ENCODE measurements at regions not wholly inside any gene's neighbourhood (a gene's known extent, or its start where the extent isn't known, plus 50 kb on each side); places are given as distances from the start of the nearest gene placed in this dataset.

- TF ChIP-seq NFIC (IDR thresholded peaks at IDR 0.05; ENCODE audit: borderline replicate concordance) (no peak), NRF1 (IDR thresholded peaks at IDR 0.05; ENCODE audit: low read depth, low read length) (no peak), SIN3A (IDR thresholded peaks at IDR 0.05; ENCODE audit: borderline replicate concordance, low read depth, low read length) (no peak), REST (IDR thresholded peaks at IDR 0.05; ENCODE audit: low read depth, low read length) (no peak), POLR2AphosphoS5 (IDR thresholded peaks at IDR 0.05; ENCODE audit: low read depth, low read length) (no peak), TCF12 (IDR thresholded peaks at IDR 0.05) (no peak), RAD21 (IDR thresholded peaks at IDR 0.05; ENCODE audit: low read length) (no peak), TEAD4 (IDR thresholded peaks at IDR 0.05; ENCODE audit: borderline replicate concordance, insufficient read depth) (no peak), FOSL2 (IDR thresholded peaks at IDR 0.05; ENCODE audit: borderline replicate concordance, low read depth) (no peak)
Observed at GRCh38 chr5:105812304-105812703, 1858.4 kb downstream of the EFNA5 start (continued).

- ChIA-PET CTCF (interaction anchor here (1.6 kb wide), 1 partner anchor 13 kb away, joined by 4 read pairs; no protein-coding TSS in a partner anchor), POLR2A (no interaction called here)
- peak overlapping the region; percentile 42 to 76; a peak in 2 of 4 replicates for H3K27ac ChIP-seq (ENCODE audit: low read depth in 2 of 2, low read length in 1 of 2)
- no peak for DNase-seq
- peaks cover 0 to 5% of the 10 kb centered on the region in 2 experiments; a peak in 2 of 4 replicates for H3K4me1 ChIP-seq (ENCODE audit: control insufficient read depth in 1 of 2, insufficient read depth in 2 of 2, low read depth in 1 of 2, low read length in 1 of 2)
- no peak overlapping the region for H3K4me3 ChIP-seq (ENCODE audit: low read depth in 2 of 2, low read length in 1 of 2)
- no peaks in the 10 kb centered on the region for H3K79me2 ChIP-seq (ENCODE audit: insufficient read depth)
- no peak for TF ChIP-seq MAX (IDR thresholded peaks at IDR 0.05; ENCODE audit: low read depth)
- H3K36me3 ChIP-seq (replicated peaks in 1 of 2; ENCODE audit: control insufficient read depth in 1 of 2, insufficient read depth in 2 of 2, low read length in 1 of 2), result no peaks in the 10 kb centered on the region
- 91% methylated on average over 3 of the region's 3 CpGs for WGBS (ENCODE audit: low lambda C conversion rate)
- H3K9me2 ChIP-seq, result no peaks in the 10 kb centered on the region
- H3F3A ChIP-seq (replicated peaks; ENCODE audit: insufficient read depth), result peaks cover 9% of the 10 kb centered on the region
- no peak overlapping the region for H3K4me2 ChIP-seq
- H3K9ac ChIP-seq, result no peak overlapping the region
- no peaks in the 10 kb centered on the region for H3K27me3 ChIP-seq (ENCODE audit: insufficient read depth)
- H3K9me3 ChIP-seq, result no peaks in the 10 kb centered on the region
- no peak overlapping the region for H2AFZ ChIP-seq (ENCODE audit: low read depth)
- H4K20me1 ChIP-seq (ENCODE audit: insufficient read depth), result no peaks in the 10 kb centered on the region
Observed at GRCh38 chr5:105807951-105808350, 1862.8 kb downstream of the EFNA5 start.

GRCh38 chr5:105807290-105807689 is 1863.4 kb downstream of the EFNA5 start:
- no peaks in the 10 kb centered on the region for H3K9me3 ChIP-seq
- no peaks in the 10 kb centered on the region for H3K36me3 ChIP-seq (replicated peaks in 1 of 2; ENCODE audit: control insufficient read depth in 1 of 2, insufficient read depth in 2 of 2, low read length in 1 of 2)
- no peaks in the 10 kb centered on the region for H3K79me2 ChIP-seq (ENCODE audit: insufficient read depth)
- no peaks in the 10 kb centered on the region for H3K9me2 ChIP-seq
- POLR2A ChIA-PET, result no interaction called here
- peaks cover 0 to 5% of the 10 kb centered on the region in 2 experiments; a peak in 1 of 4 replicates for H3K4me1 ChIP-seq (ENCODE audit: control insufficient read depth in 1 of 2, insufficient read depth in 2 of 2, low read depth in 1 of 2, low read length in 1 of 2)
- H3K4me3 ChIP-seq (ENCODE audit: low read depth in 2 of 2, low read length in 1 of 2), result no peak overlapping the region
- H3F3A ChIP-seq (replicated peaks; ENCODE audit: insufficient read depth), result peaks cover 9% of the 10 kb centered on the region
- H4K20me1 ChIP-seq (ENCODE audit: insufficient read depth), result no peaks in the 10 kb centered on the region
- CTCF ChIA-PET, result interaction anchor here (1.6 kb wide), 1 partner anchor 12 kb away, joined by 4 read pairs; no protein-coding TSS in a partner anchor
- H3K4me2 ChIP-seq, result 0 out of 2 replicates have a peak overlapping the region, but pooled peaks have one; percentile 2
- H3K27me3 ChIP-seq (ENCODE audit: insufficient read depth), result no peaks in the 10 kb centered on the region
- H3K9ac ChIP-seq, result no peak overlapping the region
- no peak for DNase-seq
- WGBS (ENCODE audit: low lambda C conversion rate), result 5% methylated on average over 1 of the region's 1 CpG
- no peak overlapping the region for H2AFZ ChIP-seq (ENCODE audit: low read depth)
- peak overlapping the region; percentile 42 to 86; a peak in 2 of 4 replicates for H3K27ac ChIP-seq (ENCODE audit: low read depth in 2 of 2, low read length in 1 of 2)
- no peak for TF ChIP-seq MAX (IDR thresholded peaks at IDR 0.05; ENCODE audit: low read depth)
- peak; percentile 49; the same call in 1 of the 2 replicates for TF ChIP-seq POLR2AphosphoS5 (IDR thresholded peaks at IDR 0.05; ENCODE audit: low read depth, low read length)
- peak; percentile 88 for TF ChIP-seq TCF12 (IDR thresholded peaks at IDR 0.05)
- no peak for TF ChIP-seq FOXJ3 (CRISPR knock-in tag; IDR thresholded peaks at IDR 0.05)
- TF ChIP-seq USF2 (IDR thresholded peaks at IDR 0.05; ENCODE audit: borderline replicate concordance, low read depth, low read length), result no peak
- peak; percentile 46 for TF ChIP-seq JUND (IDR thresholded peaks at IDR 0.05)
- TF ChIP-seq EP300 (IDR thresholded peaks at IDR 0.05; ENCODE audit: borderline replicate concordance in 1 of 2, low read depth in 1 of 2, low read length in 1 of 2), result peak; percentile 52 to 92; a peak in 3 of 4 replicates
- no peak for TF ChIP-seq SIN3A (IDR thresholded peaks at IDR 0.05; ENCODE audit: borderline replicate concordance, low read depth, low read length)
- TF ChIP-seq GATA2 (CRISPR knock-in tag; IDR thresholded peaks at IDR 0.05), result no peak
- TF ChIP-seq RFX5 (IDR thresholded peaks at IDR 0.05; ENCODE audit: low read length), result no peak
- TF ChIP-seq FOXM1 (IDR thresholded peaks at IDR 0.05; ENCODE audit: low read depth), result peak; percentile 71; the same call in 1 of the 2 replicates
